Daoy (cell line): ENCODE measurements at regions not wholly inside any gene's neighbourhood (a gene's known extent, or its start where the extent isn't known, plus 50 kb on each side); places are given as distances from the start of the nearest gene placed in this dataset.
"Not testable (repeated sequence)": the region's sequence is repeated elsewhere in the genome, so short reads cannot be mapped to it uniquely, and the experiment has no call there.

Source experiments
- DNase-seq: peaks from one replicate; pipeline ENCODE4 v3.0.0-alpha.2; 2015; ENCODE audit warnings: low read depth

DNA sequence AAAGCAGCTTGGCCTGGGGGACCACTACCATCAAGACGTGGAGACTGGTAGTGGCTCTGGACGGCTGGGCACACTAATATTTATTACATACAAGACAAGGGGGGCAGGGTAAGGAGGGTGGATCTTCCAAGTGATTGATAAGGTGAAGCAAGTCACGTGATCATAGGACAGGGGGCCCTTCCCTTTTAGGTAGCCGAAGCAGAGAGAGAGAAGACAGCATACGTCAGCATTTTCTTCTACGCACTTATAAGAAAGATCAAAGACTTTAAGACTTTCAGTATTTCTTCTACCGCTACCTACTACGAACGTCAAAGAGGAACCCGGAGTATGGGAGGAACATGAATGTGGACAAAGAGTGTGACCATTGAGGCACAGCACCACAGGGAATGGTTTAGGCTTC lies 307.9 kb downstream of the RPIA start:
- DNase-seq: no peak

GRCh38 chr2:89000235-89000634 lies 308.8 kb downstream of the RPIA start:
- DNase-seq: no peak

- not testable (repeated sequence) for DNase-seq
These were observed 312.8 kb downstream of the RPIA start for GRCh38 chr2:89004238-89004637.

- DNase-seq: not testable (repeated sequence)
These were observed 329.1 kb downstream of the RPIA start for GRCh38 chr2:89020566-89020965.

DNA sequence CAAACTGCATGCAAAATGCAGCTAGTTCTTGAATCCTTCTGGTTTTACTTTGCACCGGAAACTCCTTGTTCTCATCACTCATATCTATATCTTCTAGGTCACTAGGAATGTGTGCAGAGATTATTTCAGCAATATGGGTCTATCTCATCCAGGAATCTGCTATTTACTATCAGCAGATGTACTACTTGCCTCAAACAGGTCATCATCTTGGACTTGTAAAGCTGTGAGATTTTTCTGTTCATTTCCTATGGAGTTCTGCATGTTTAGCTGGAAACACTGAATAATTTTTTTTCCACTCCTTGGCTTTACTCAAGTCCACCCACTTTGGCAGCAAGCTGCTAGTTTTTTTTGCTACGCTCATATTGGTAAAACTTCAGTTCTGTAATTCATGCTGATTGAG lies 334.8 kb downstream of the RPIA start:
- not testable (repeated sequence) for DNase-seq

GRCh38 chr2:89027115-89027514 lies 335.6 kb downstream of the RPIA start:
- not testable (repeated sequence) for DNase-seq

GRCh38 chr2:89027536-89027935 lies 336.1 kb downstream of the RPIA start:
- DNase-seq: not testable (repeated sequence)

- not testable (repeated sequence) for DNase-seq
These were observed 337.8 kb downstream of the RPIA start for GRCh38 chr2:89029257-89029656.

- peak; percentile 23 for DNase-seq
These were observed 356.9 kb downstream of the RPIA start for GRCh38 chr2:89048138-89049066.

DNA sequence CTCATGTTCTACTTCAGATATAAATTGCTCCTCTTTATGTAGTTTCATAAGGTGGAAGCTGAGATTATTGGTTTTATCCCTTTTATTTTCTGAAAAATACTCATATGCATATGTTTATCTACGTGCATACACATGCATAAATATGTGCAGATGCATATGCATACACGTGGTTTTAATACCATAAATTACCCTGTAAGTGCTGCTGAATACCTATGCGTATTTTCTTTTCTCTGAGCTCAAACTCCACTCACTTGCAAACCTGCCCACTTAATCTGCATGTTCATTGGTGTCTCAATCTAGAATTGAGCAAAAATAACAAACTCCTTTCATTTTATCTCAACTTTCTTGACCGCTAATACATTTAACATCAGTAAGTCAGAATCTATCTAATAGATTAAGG lies 367.1 kb downstream of the RPIA start:
- not testable (repeated sequence) for DNase-seq

- DNase-seq: not testable (repeated sequence)
These were observed 369.7 kb downstream of the RPIA start for GRCh38 chr2:89061174-89061573.

DNA sequence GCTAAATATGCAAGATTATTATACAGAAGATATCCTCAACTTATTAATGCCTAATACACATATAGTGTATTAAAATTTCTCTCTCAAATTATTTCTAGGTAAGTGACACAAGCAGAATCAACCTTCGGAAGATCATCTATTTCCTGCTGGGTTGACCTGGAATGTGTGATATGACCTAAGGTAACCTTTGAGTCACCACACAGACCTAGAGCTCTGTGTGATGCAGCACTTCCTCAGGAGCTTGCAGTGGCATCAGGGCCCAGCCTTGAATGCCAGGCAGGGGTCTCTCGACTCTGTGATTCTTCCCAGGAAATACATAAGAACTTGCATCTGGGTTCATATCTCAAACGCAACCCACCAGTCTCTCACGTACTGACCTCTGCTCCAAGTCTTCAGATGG lies 385.3 kb downstream of the RPIA start:
- DNase-seq: peak; percentile 34

DNA sequence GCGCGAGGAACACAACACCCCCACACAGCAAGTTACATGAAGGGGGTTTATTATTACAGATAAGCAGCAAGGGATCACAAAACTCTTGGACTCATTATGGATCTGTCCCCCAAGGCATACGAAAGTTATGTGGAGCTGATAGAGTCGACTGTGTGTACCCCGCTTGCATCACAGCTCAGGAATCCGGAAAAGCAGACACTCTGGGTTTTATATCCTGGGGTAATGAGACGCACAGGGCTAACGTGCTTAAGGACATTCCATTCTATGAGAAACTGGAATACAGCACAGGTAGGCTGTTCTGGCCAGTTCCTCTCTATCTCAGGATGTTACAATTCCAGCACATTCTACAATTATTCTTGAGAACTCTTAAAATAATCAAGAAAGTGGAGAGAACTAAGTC lies 401.4 kb downstream of the RPIA start:
- DNase-seq: peak; percentile 38

DNA sequence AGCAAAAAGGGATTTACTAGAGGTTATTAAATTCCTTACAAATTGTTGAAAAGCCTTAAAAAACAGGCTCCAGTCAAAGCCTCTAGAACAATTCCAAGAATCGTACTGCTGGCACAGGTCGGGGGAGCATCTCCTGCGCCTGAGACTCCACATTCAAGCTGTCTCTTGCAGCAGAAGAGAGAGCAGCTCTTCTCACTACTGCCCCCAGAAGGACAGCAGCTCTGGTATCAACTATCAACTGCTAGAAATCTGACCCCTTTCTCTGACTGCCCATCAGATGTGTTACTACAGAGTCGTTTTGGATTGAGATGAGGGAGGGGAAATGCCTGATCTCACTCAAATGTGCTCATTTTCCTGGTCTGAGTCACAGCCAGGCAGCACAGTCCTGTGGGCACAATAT lies 403.6 kb downstream of the RPIA start:
- peak; percentile 31 for DNase-seq

GRCh38 chr2:89102587-89102986 lies 411.1 kb downstream of the RPIA start:
- not testable (repeated sequence) for DNase-seq

- not testable (repeated sequence) for DNase-seq
These were observed 415.0 kb downstream of the RPIA start for GRCh38 chr2:89106369-89107019.

GRCh38 chr2:89112434-89112833 lies 421.0 kb downstream of the RPIA start:
- DNase-seq: peak; percentile 26

DNA sequence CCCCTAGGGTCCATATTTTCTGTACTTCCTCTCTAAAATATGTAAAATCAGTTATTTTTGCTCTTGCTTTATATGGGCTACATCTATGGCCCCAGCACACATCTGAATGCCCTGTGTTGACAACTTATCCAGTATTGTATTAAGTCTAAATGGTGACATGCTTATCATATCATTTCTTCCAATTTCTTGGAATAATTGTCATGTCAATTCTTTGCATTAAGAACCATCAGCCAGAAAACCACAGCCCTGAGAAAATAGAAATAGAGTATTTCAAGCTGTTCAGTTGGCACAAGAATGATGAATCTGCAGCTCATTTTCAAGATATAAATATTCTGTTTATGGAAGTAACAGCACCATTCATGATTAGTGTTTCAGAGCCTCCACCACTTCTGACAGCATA lies 421.8 kb downstream of the RPIA start:
- not testable (repeated sequence) for DNase-seq

GRCh38 chr2:89129440-89129839 lies 438.0 kb downstream of the RPIA start:
- not testable (repeated sequence) for DNase-seq

GRCh38 chr2:89130665-89131308 lies 439.3 kb downstream of the RPIA start:
- not testable (repeated sequence) for DNase-seq

- not testable (repeated sequence) for DNase-seq
These were observed 451.5 kb downstream of the RPIA start for GRCh38 chr2:89142959-89143358.

DNA sequence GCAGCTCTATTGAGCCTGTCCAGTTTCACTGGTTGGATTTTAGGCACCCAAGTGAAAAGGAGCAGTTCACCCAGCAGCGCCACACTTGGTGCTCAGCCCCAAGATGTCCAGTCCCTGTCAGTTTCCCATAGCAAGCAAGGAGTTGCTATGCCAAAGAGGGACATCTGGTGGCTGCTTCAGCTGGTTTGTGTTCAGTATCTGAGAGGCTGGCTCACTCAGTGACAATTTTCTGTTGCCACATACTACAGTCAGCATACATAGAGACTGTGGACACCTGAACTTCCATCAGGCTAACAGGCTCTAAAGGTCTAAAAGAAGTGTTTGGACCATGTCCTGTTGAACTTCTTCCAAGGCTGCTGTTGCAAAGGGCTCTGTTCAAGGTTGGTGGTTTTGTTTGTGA lies 453.9 kb downstream of the RPIA start:
- not testable (repeated sequence) for DNase-seq
